ENCODE measurements at regions not wholly inside any gene's neighbourhood (a gene's known extent, or its start where the extent isn't known, plus 50 kb on each side); places are given as distances from the start of the nearest gene placed in this dataset.

DNA sequence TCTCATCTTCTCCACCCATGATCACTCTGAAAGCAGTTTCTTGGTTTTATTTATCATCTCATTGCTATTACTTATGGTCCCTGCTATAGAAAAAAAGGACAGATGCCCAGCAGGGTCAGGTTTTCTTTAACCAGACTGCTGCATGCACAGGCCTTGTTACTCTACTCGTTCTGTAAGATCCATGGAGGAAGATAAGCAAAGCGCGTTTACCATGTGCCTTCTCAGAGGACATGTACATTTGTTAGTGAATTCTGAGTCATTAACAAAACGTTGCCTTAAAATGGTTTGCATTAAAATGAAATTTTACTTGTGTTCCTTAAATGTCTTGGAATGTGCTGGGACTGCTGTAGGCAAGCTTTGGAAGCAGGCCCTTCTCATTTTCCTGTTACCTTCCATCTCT, 657.3 kb upstream of the KCNMB2 start:
- TF ChIP-seq, protein P1, sequence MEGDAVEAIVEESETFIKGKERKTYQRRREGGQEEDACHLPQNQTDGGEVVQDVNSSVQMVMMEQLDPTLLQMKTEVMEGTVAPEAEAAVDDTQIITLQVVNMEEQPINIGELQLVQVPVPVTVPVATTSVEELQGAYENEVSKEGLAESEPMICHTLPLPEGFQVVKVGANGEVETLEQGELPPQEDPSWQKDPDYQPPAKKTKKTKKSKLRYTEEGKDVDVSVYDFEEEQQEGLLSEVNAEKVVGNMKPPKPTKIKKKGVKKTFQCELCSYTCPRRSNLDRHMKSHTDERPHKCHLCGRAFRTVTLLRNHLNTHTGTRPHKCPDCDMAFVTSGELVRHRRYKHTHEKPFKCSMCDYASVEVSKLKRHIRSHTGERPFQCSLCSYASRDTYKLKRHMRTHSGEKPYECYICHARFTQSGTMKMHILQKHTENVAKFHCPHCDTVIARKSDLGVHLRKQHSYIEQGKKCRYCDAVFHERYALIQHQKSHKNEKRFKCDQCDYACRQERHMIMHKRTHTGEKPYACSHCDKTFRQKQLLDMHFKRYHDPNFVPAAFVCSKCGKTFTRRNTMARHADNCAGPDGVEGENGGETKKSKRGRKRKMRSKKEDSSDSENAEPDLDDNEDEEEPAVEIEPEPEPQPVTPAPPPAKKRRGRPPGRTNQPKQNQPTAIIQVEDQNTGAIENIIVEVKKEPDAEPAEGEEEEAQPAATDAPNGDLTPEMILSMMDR (IDR thresholded peaks at IDR 0.05; ENCODE audit: low read depth, low read length, missing control alignments): no peak
- H3K4me3 ChIP-seq (ENCODE audit: low read depth, low read length): no peak overlapping the region
- no peak for DNase-seq (ENCODE audit: low read depth)

DNA sequence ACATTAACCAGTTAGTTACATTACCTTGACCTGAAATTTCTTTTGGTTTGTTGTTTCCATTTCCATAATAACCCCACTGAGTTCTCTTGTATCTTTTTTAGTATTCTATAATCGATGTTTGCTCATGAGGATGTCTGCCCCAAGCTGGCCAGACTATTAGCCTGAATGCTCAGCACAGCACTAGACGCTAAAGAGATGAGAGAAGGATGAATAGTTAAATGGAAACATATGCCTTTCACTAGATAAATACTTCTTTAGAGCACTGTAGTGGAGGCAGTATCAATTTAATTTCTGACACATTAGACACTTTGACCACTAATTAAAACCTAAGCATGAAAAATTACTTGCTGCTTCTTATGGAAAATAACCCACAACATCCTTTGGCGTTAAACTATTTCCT, 654.9 kb upstream of the KCNMB2 start:
- no peak overlapping the region for H3K4me3 ChIP-seq (ENCODE audit: low read depth, low read length)
- TF ChIP-seq, protein P1 (IDR thresholded peaks at IDR 0.05; ENCODE audit: low read depth, low read length, missing control alignments): no peak
- DNase-seq (ENCODE audit: low read depth): no peak

DNA sequence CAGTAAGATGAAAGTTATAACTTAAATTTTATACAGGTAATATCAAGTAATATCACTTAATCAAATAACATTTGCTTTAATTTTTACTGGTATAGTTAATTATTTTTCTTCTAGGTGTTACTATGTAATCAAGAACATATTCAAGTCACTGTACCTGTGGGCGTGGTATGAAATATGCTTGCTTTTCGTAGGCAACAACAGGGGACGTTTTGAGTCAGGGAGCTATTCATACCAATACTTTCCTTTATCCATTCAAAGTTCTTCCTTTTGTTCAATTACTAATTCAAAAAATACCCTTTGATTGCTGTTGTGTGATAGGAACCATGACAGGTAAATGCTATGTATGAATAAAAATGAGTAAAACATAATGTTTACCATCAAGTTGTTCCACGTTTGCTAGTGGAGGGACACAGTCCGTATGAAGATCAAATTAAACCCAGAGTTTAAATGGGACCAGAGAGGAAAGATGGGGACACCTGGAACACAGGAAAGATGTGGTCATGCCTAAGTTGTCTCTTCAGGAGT, 654.0 kb upstream of the KCNMB2 start:
- DNase-seq (ENCODE audit: low read depth): no peak
- no peak overlapping the region for H3K4me3 ChIP-seq (ENCODE audit: low read depth, low read length)
- TF ChIP-seq, protein P1 (IDR thresholded peaks at IDR 0.05; ENCODE audit: low read depth, low read length, missing control alignments): no peak

DNA sequence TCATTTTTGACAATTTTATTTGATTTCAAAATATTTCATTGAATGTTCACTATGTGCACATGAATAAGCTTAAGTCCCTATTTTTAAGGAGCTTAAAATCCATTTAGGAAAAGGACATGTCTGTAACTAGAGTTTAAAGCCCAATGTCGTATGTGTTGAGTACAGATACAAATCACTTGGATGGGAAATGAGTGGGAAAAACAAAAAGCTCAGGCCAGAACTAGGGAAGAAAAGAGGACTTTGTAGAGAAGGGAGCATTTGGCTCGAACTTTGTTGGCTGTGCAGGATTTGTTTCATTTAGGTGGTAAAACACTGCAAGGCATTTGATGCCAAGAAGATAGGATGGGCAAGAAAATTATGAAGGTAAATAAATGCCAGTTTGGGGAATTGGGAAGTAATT, 653.1 kb upstream of the KCNMB2 start:
- no peak overlapping the region for H3K4me3 ChIP-seq (ENCODE audit: low read depth, low read length)
- DNase-seq (ENCODE audit: low read depth): no peak
- TF ChIP-seq, protein P1 (IDR thresholded peaks at IDR 0.05; ENCODE audit: low read depth, low read length, missing control alignments): no peak

DNA sequence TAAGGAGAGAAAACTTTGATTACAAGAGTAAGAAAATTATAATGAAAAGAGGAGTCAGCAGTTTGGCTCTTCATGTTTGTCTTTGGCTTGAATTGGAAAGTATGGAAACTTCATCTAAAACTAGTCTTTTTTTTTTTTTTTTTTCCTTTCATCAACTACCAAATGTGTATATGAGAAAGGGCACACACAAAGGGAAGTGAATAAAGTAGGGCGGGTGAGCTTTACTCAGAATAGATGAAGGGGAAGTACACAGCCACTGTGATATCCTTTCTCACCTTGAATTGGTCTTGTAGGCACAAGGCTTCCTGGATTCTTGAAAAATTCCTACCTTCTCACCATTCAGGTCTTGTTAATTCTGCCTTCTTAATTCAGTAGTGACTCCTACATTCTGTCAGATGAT, 652.3 kb upstream of the KCNMB2 start:
- TF ChIP-seq, protein P1 (IDR thresholded peaks at IDR 0.05; ENCODE audit: low read depth, low read length, missing control alignments): no peak
- no peak for DNase-seq (ENCODE audit: low read depth)
- H3K4me3 ChIP-seq (ENCODE audit: low read depth, low read length): no peak overlapping the region

DNA sequence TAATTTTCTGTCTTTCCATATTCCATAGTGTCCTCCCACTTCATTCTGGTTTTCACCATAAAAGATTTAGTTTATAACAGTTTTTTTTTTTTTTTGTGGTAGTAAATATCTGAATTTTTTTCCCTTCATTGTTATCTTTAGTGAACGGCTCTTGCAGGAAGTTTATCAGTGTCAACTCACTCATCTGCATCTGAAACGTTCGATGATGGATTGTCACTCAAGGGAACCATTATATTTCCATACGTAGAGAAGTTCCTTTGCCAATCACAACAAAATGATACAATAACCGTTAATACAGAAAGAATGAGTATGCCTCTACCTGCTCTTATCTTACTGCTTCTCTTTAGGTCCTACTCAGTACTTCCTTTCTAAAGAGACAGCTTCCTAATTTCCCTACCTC, 651.2 kb upstream of the KCNMB2 start:
- H3K4me3 ChIP-seq (ENCODE audit: low read depth, low read length): no peak overlapping the region
- TF ChIP-seq, protein P1 (IDR thresholded peaks at IDR 0.05; ENCODE audit: low read depth, low read length, missing control alignments): no peak
- no peak for DNase-seq (ENCODE audit: low read depth)

DNA sequence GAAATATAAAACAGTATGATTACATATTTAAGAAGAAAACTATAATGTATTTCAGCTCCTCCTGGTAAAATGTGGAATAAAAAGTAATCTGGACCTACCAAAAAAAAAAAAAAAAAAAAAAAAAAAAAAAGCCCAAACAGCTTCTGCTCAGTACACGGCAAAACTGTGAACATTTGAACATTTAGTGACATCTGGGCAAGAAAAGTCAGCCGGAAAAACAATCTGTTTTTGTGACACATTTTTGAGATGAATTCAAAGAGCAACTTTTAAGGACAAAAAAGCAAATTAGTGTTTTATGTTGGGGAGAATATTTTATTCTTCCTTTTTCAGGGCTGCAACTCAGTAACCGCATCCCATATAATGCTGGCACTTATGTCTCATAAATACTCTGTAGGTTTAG, 649.7 kb upstream of the KCNMB2 start:
- DNase-seq (ENCODE audit: low read depth): no peak
- H3K4me3 ChIP-seq (ENCODE audit: low read depth, low read length): no peak overlapping the region
- TF ChIP-seq, protein P1 (IDR thresholded peaks at IDR 0.05; ENCODE audit: low read depth, low read length, missing control alignments): no peak

All from GM12864 (cell line).